GM19452 (cell line): ENCODE measurements at regions not wholly inside any gene's neighbourhood (a gene's known extent, or its start where the extent isn't known, plus 50 kb on each side); places are given as distances from the start of the nearest gene placed in this dataset.

ENCODE experiments used
- ATAC-seq: cut with Tn5 transposase; IDR thresholded peaks from one replicate; pipeline ENCODE4 v1.9.1; 2021; ENCODE audit not compliant: unreplicated experiment

- ATAC-seq: no peak
These were observed 116.1 kb upstream of the ZNF366 start for GRCh38 chr5:72623323-72623722.

- ATAC-seq: no peak
These were observed 115.1 kb upstream of the ZNF366 start for GRCh38 chr5:72622170-72622760.

- no peak for ATAC-seq
These were observed 114.4 kb upstream of the ZNF366 start for GRCh38 chr5:72621576-72621975.

- no peak for ATAC-seq
These were observed 112.5 kb upstream of the ZNF366 start for GRCh38 chr5:72619677-72620076.

- no peak for ATAC-seq
These were observed 112.0 kb upstream of the ZNF366 start for GRCh38 chr5:72619251-72619650.

GRCh38 chr5:72618708-72619107 lies 111.5 kb upstream of the ZNF366 start:
- ATAC-seq: no peak

GRCh38 chr5:72615061-72615460 lies 107.9 kb upstream of the ZNF366 start:
- ATAC-seq: no peak

GRCh38 chr5:72613515-72613914 lies 106.3 kb upstream of the ZNF366 start:
- no peak for ATAC-seq

GRCh38 chr5:72612810-72613209 lies 105.6 kb upstream of the ZNF366 start:
- ATAC-seq: no peak

GRCh38 chr5:72611118-72611730 lies 104.0 kb upstream of the ZNF366 start:
- no peak for ATAC-seq

- ATAC-seq: no peak
These were observed 101.7 kb upstream of the ZNF366 start for GRCh38 chr5:72608926-72609325.

GRCh38 chr5:72608297-72608696 lies 101.1 kb upstream of the ZNF366 start:
- no peak for ATAC-seq

- ATAC-seq: no peak
These were observed 100.2 kb upstream of the ZNF366 start for GRCh38 chr5:72607381-72607780.

GRCh38 chr5:72606525-72606924 lies 99.3 kb upstream of the ZNF366 start:
- no peak for ATAC-seq

GRCh38 chr5:72605632-72606031 lies 98.4 kb upstream of the ZNF366 start:
- no peak for ATAC-seq

- no peak for ATAC-seq
These were observed 97.6 kb upstream of the ZNF366 start for GRCh38 chr5:72604798-72605154.

GRCh38 chr5:72604111-72604797 lies 97.0 kb upstream of the ZNF366 start:
- ATAC-seq: no peak

- ATAC-seq: no peak
These were observed 95.8 kb upstream of the ZNF366 start for GRCh38 chr5:72602696-72603685.

- no peak for ATAC-seq
These were observed 94.7 kb upstream of the ZNF366 start for GRCh38 chr5:72601861-72602260.

GRCh38 chr5:72600391-72600981 lies 93.3 kb upstream of the ZNF366 start:
- no peak for ATAC-seq
